DMS 273 (cell line): ENCODE measurements at regions not wholly inside any gene's neighbourhood (a gene's known extent, or its start where the extent isn't known, plus 50 kb on each side); places are given as distances from the start of the nearest gene placed in this dataset.

Source experiments
- DNase-seq: peaks from one replicate; lab custom pipeline; 2025; ENCODE audit not compliant: unreplicated experiment; lab: John Stamatoyannopoulos, UW

DNA sequence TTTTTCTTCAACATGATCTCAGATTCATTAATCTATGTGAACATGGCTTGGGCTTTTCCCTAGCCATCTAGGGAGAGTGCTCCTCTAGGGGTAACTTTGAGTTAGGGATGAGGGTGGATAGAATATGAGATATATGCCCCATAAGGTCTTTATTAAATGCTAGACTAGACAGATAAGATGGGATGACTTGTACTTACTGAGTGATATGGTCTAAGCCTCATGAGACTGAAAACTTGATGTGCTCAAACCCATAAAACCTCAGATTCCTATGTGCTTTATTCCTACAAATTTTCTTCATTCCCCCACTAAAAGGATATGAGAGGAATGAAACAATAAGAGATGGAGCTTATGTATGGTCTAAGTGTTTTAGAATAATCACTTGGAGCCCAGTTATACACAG lies 386.6 kb downstream of the YTHDC2 start:
- no peak for DNase-seq

DNA sequence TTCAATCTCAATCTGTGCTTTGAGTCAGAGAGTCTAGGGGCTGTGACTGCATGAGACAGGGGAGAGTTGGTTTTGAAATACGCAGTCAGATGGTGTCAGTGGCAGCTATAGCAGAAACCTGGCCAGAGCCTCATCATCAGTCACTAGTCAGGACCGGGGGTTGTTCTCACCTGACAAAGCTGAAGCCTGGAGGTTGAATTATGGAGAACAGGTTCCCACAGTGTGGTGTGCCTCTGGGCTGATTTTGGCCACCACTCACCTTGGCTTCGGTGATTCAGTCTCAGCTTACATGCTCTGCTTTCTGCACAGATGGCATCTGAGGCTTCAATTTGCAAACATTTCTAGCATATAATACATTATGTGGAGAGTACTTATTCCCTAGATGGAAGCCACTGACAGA lies 387.3 kb downstream of the YTHDC2 start:
- DNase-seq, result peak; percentile 15

DNA sequence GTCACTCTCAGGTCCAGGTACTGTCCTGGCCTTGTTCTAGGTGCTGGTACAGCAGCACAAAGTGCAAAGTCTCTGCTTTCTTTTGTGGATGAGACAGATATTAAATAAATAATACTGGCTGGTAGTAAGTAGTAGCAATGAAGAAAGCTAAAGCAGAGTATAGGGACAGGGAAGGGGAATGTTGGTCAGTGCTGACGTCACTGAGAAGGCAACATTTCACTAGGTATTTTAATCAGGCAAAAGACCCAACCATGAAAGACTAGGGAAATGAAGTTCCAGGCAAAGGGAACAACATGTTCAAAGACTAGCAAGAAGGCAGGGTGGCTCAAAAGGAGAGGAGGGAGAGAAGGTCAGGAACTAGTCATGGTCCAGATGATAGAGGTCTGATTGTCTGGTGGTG lies 388.2 kb downstream of the YTHDC2 start:
- DNase-seq, result no peak

DNA sequence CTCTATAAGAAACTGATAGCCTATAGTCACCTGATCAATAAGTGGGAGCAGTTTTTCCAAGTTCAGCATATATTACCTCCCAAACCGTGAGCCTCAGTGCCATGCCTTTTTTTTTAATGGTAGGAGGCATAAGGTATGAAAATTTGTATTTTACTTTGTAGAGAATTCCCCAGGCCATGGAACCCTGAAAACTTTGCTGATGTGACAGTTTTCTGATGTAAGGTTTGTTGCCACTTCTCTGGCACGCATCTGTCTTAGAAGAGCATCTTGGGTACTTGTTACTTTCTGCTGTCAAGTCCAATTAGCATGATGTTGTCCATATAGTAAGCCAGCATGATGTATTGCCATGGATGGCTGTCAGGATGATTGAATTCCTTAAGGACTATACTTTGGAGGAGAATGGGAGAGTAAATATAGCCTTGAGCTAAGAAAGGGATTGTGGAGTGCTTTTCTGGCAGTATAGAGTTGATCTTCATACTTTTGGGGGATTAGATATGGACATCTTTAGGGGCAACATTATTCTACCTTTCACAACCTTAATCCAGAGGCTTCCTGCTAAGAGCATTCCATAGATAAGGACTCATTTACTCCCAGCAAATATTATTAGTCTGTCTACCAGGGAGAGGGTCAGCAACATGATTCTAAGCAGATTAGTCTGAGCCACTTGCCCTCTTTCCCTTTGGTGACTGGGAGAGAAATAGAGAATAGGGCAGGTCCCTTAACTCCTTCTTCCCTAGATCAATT lies 389.6 kb downstream of the YTHDC2 start:
- DNase-seq, result no peak

DNA sequence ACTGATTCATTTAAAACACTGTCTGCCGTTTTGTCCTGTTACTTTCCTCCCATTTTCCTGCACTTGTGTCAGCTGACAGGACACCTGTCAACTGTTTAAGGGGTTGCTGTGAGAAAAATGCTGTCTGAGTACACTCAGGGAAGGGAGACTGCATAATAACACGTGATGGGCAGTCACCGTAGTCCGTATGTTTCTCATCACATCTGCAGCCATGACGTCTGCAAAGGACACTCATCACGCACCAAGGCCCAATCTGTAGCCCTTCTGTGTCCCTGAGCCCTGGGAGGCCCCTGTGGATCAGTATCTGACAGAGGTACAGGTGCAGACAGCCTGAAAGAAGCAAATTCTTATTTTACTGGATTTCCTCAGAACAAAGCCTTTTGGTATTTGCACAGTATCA lies 396.3 kb downstream of the YTHDC2 start:
- DNase-seq, result no peak

DNA sequence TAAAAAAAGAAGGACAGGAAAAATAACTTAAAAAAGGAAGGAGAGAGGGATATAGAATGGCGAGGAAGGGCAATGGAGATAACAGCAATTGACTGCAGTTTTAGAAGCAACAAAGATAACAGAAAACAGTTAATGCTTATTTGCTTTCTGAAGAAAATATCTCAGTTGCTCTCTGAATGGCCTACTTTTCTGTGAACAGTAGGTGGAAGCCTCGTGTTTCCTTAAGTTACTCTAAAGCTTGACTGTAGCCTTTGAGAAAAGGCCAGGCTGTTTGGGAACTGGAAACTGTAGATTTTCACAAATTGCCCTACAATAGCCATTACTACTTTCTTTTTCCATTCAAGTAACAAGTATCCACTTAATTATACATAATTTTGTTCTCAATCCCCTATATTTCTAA lies 404.5 kb downstream of the YTHDC2 start:
- no peak for DNase-seq

DNA sequence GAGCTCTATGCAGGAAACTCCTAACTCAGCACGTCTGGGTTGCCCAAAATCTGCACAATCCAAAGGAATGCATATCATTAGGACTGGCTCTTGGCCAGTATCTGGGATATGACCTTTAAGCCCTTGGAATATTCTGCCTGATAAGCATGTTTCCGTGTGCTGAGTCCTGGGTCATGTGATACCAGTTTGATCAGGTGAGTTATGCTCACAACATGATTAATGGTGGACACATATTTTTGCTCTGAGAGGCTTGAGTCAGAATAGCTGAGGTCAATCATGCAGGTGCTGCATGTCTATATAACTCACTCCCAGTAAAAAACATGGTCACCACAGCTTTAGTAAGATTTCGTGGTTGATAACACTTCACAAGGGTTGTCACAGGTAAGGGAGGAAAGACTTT lies 408.8 kb downstream of the YTHDC2 start:
- DNase-seq, result no peak

DNA sequence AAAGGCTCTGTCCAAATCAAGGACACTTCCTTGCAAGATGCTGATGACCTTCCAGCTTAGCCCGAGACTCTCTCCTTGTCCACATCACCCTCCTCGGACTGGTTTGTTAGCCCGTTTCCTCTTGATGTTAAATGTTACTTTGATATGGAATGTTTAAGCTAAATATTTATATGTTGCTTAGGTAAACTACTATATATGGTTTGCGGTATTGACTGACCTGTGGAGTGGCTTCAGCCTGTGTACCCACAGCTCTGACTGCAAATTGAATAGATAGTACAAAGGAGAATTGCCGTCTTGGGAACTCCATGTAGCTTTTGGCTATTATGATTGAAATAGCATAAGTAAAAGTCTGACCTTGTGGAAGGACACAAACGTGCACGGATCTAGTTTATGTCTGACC lies 422.0 kb downstream of the YTHDC2 start:
- DNase-seq, result no peak

DNA sequence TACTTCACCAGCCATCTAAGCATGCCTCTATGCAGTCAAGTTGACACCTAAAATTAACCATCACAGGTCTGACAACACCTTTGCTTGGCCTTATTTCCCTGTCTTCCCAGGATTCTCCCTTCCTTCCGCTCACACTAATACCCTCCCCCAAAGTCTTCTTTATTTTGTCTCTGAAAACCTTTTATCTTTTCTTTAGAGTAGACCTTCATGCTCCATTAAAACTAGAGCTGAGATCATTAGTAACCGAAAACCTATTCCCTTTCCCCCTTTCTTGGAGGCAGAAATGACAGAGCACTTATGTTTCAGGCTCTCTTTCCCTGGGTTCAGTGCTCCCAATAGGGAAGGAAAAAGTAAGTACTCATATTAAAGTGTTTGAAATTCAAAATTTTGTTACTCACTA lies 423.8 kb downstream of the YTHDC2 start:
- DNase-seq, result no peak

DNA sequence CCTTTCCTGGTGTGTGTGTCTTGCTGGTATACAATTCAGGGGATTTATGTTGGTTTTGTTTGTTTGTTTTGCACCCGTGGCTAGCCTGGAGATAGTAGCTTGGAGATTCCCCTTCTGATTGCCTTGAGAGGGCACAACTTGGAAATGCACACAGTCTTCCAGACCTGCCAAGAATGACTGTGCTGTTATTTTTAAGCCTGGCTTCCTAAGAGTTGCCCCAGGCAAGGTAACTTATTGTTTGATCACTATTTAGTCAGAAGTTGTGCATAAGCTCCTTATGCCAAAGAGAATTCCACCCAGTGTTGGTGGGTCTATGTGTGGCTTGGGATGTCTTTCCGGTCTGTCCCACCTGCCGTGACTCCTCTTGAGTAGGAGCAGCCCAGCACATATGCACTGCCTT lies 421.9 kb upstream of the KCNN2 start:
- DNase-seq, result no peak

DNA sequence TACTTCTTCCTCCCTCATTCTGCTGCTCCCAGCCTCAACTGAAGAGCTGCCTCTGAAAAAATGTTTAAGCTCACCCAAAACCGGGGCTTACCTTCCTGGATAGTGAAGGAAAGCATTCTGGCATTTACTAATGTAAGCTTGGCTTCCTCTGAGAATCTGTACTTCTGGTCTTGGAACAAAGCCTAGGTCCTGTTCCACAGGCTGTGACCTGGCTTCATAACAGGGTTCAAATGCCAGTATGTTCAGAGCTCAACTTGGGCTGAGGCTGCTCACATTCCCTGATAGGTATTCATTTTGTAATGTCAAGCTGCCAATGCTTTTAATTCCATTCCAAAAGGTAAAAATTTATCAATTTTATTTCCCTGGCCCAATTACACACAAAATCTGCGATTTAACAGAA lies 411.7 kb upstream of the KCNN2 start:
- DNase-seq, result no peak

DNA sequence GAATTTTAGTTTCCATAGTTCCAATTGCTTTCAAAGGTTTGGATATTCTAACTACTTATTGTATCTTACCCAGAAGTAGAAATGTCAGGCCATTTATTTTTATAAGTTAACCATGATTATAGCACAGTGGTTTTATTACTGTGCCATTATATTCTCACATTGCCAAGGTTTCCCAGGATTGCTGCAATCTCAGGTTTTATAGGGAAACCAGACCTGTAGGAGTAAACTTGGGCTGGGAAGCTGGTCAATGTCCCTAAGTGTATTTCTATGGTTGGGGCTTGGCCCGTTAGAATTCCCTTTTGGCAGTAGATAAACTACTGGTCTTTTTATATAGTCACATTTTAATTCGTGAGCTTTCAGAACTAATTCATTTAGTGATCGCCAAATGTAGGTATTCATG lies 396.6 kb upstream of the KCNN2 start:
- DNase-seq, result no peak

DNA sequence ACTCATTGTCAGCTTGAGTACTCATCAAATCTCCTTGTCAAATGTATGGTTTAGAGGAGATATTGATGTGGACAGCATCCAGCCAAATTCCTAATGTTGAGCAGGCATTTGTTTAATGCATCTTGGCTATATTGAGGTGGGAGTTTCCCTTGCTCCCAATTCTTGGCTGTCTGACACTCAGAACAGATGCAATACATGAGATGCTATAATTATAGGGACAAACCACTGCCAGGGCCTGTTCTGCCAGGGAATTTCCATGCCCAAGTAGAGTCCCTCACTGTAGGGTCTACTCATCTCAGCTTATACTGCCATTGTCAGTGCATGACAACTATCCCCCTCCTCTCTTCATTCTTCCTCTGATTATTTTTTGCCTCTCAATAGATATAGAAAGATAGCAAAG lies 392.0 kb upstream of the KCNN2 start:
- DNase-seq, result no peak

DNA sequence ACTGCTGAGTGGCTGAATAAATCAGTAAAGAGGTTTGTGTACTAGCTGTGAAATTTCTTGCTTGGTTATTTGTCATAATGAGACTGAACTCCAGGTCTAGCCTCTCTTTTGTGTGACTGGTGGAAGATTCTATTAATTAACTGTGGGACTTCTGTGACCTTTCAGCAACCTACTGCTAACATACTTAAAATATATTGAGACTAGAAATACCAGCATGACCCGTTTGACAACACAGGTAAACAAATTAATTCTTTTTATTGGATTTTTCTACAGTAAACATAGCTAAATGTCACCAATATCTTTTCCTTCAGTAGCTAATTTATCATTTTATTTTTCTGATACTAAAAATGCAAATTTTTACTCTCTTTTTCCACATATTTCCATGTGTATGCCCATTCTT lies 390.4 kb upstream of the KCNN2 start:
- no peak for DNase-seq

DNA sequence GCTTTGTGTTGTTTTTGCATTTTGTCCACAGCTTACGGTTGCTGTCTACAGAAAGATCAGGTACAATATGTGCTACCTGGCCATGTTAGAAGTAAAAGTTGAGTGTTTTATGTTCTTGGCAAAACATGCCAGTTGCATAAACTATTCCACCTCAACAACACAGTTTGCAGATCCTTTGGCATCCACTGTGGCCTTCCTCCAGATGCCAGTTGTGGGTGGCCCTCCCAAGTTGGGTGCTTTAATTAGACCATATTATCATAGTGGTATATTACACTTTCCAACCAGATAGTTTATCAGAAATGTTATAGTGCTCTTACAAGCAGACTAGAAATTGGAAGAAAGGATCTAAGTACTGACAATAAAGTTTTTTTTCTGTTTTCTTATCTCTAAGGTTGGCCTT lies 386.9 kb upstream of the KCNN2 start:
- no peak for DNase-seq

DNA sequence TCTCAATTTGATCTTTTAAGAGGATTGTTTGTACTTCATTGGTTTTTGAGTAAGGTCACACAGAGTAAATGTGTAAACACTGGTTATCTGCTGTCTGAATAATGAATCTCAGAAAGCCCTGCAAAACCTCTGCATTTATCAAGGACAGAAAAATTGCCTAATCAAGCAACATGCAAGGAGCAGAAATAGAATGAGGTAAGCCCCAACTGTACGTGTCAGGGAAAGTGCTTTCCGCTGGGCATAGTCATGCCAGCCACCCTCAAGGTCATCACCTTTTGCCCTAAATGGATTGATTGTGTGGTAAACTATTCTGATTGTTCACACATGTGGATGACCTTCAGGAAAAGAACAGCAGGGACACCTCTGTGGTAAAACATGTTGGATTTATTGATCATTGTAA lies 376.9 kb upstream of the KCNN2 start:
- DNase-seq, result no peak

DNA sequence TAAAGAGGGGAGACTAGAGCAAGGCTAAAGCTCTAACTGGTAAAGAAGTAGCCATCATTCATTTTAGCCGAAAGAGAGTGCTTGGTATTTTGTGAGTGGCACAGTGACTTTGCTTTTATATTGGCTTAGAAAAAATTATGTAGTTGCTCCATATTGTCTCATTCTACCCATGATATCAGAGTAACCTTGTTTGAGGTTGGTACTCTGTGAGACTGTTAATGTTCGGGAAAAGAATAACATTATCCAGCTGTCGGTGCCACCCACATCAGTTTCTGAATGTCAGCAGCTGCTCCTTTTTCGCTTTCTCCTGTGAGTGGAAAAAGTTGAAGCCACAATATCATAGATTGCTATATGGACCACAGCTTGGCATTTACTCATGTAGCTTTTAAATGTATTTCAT lies 376.4 kb upstream of the KCNN2 start:
- no peak for DNase-seq

DNA sequence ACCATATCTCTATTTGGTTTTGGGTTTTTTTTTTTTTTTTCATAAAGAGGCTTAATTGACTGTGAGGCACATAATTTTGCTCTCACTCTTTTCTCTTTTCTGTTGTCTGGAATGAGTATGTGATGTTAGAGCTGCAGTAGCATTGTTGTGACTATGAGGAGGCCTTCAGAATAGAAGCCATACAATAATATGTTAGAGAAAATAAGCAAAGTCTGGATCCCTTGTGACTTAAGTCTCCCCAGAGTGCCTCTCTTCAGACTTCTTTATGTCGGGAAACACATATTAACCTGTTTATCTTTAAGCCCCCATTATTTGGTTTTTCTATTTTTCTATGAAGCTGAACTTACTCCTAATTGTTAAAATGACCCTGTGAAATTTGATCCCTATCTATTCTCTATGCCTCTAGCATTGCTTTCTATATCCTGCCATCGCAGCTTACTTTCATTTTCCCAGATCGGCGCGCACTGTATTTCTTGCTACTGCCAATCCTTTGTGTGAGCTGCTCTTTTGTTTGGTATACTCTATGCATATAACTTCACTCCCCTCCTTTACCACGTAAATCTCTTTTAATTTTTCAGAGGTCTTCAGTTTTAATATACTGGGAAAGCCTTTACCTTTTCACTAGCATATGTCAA lies 372.5 kb upstream of the KCNN2 start:
- DNase-seq, result no peak

DNA sequence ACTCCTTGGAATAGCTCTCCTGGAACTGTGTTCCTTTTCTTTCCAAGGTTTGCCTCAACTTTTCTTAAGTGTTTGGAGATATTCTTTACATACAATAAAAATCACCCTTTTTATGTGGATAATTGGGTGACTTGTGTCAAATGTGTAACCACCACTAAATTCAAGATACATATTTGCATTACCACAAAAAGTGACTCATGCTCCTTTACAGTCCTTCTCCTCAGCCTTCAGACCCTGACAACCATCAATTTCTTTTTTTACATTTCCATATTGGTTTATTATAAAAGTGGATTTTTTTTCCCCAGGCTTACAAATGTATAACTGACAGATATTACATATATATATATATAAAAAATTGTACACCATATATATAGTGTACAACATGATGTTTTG lies 372.0 kb upstream of the KCNN2 start:
- no peak for DNase-seq

DNA sequence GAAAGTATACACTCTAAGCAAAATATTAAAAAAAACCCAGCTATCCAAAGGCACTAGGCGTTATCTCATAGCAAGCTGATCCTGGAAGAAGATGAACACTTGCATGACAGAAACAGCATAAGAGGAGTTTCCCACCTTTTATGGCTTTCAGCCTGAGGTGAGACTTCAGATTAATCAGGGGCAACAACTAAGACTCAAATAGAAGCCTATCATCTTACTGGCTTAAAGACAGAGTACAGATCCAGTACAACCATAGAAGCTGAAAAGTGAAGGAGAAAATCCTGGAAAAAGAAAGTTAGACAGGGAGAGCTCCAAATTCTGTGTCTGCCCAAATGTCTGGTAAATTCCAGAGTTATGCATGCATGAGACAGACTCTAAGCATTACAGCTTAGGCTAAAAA lies 360.8 kb upstream of the KCNN2 start:
- DNase-seq, result no peak

DNA sequence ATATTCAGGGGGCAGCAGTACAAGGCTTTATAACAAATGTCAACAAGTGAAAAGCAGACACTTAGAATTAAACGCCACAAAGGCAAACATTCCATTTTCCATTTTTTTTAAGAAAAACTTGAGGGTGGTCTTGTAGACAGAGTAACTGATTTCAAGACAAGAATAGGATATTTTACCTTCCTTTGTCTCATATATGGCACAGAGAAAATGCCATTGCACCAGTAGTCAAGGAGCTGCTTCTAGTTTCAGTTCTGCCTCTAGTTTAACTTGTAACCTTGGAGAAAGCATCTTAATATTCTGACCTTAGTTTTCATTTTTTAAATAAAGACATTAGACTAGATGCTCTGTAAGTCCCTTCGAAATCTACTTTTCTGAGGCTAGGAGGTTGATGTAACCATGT lies 355.3 kb upstream of the KCNN2 start:
- no peak for DNase-seq

DNA sequence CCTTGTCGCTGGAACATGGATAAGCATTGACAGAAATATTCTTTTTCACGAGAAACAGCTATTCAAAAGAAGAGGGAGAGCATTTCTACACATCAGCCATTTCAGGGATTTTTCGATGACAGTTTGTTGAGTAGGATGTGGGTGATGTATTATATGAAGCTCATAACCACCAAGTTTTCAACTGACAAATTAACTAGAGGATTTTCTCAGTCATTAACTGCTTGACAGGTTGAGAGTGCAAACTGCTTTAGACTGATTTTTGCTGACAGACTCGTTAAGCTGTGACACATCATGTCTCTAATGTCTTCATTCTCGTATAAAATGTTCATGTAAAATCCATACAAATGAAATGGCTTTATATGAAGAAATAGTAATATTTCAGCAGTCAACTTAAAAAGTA lies 354.2 kb upstream of the KCNN2 start:
- no peak for DNase-seq

DNA sequence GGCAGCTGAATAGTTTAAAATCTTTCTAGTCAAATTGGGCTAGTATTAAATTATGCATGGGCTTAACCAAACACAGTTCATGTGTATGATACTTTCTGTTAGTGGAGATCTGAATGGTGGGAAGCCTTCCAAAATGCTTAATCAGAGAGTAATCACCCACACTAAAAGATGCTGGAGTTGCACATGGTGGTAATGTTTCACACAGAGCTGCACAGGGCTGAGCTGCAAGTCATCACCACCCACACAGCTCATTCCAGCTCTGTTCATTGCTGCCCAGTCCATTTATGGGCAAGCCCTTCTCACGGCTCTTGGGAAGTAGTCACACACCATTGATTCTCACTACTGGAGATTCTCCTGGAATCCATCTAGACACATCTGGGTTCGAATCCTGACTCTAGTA lies 351.5 kb upstream of the KCNN2 start:
- peak; percentile 7 for DNase-seq
